ENCODE measurements at regions not wholly inside any gene's neighbourhood (a gene's known extent, or its start where the extent isn't known, plus 50 kb on each side); places are given as distances from the start of the nearest gene placed in this dataset.

DNA sequence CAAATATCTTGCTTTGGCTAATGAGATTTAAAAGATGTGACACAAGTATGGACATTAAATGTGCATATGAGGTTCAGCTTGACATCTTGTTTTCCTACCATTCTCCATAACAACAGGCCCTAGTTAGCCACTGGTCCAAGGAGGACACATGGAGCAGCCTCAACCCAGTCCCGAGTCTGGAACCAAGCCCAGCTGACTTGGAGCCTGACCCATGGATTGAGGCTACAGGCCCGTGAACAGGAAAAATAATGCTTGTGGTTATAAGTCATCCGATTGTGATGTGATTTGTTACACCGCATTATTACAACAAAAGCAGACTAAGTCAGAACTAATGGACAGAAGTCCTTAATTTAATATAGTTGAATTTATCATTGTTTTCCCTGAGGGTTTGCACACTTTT, 123.2 kb upstream of the BANK1 start:
- ChIA-PET SMC1A (ENCODE audit: uncharacterized antibody, unreplicated experiment) (no interaction called here), POLR2A (no interaction called here)
- BruUV-seq (replicated peaks) = no TSS peak

GRCh38 chr4:101660607-101661006, 129.9 kb upstream of the BANK1 start:
- CTCF ChIA-PET = no interaction called here
- no peaks in the 10 kb centered on the region for H4K20me1 ChIP-seq (ENCODE audit: control insufficient read depth, insufficient read depth)

More for the DNA sequence above, 123.2 kb upstream of the BANK1 start:
- RAD21 ChIA-PET (ENCODE audit: unreplicated experiment) = no interaction called here
- Histone ChIP-seq H3K4me2 (ENCODE audit: control insufficient read depth, insufficient read depth) (no peak overlapping the region), H3K9ac (ENCODE audit: control insufficient read depth, insufficient read depth, low read length) (no peak overlapping the region), H3K4me3 (no peak overlapping the region), H3K9me3 (replicated peaks; ENCODE audit: control insufficient read depth, insufficient read depth, low read length) (no peaks in the 10 kb centered on the region), H3K79me2 (ENCODE audit: control insufficient read depth, insufficient read depth, low read length) (no peaks in the 10 kb centered on the region), H3K36me3 (ENCODE audit: control insufficient read depth in 2 of 2, insufficient read depth in 2 of 2, low read length in 1 of 2) (no peaks in the 10 kb centered on the region), H3K27ac (ENCODE audit: control insufficient read depth, insufficient read depth) (no peak overlapping the region), H4K20me1 (ENCODE audit: control insufficient read depth, insufficient read depth) (no peaks in the 10 kb centered on the region), H3K4me1 (ENCODE audit: control insufficient read depth, insufficient read depth, low read length) (no peaks in the 10 kb centered on the region), H3K27me3 (replicated peaks in 1 of 2; ENCODE audit: control insufficient read depth in 2 of 2, insufficient read depth in 2 of 2, low read length in 1 of 2) (no peaks in the 10 kb centered on the region), H2AFZ (ENCODE audit: control insufficient read depth, low read depth, low read length) (no peak overlapping the region)
- in situ Hi-C loops (cut with MboI) = no loop called here
- CTCF ChIA-PET = no interaction called here
- intact Hi-C loops (cut with micrococcal nuclease; ENCODE audit: unreplicated experiment) = no loop called here
- DNase-seq (ENCODE audit: low read depth, low spot score) (no peak), FAIRE-seq (no peak), ATAC-seq (no peak)
- TF ChIP-seq, protein P1, sequence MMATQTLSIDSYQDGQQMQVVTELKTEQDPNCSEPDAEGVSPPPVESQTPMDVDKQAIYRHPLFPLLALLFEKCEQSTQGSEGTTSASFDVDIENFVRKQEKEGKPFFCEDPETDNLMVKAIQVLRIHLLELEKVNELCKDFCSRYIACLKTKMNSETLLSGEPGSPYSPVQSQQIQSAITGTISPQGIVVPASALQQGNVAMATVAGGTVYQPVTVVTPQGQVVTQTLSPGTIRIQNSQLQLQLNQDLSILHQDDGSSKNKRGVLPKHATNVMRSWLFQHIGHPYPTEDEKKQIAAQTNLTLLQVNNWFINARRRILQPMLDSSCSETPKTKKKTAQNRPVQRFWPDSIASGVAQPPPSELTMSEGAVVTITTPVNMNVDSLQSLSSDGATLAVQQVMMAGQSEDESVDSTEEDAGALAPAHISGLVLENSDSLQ (IDR thresholded peaks at IDR 0.05) = no peak
- TF ChIP-seq SIN3A (IDR thresholded peaks at IDR 0.05; ENCODE audit: low read depth, low read length) = no peak
- no peak for TF ChIP-seq TBL1XR1 (IDR thresholded peaks at IDR 0.05; ENCODE audit: low read depth, low read length)
- no peak for TF ChIP-seq CBX5 (IDR thresholded peaks at IDR 0.05; ENCODE audit: low read depth)
- 50% methylated on average over 4 of the region's 4 CpGs for WGBS (ENCODE audit: insufficient coverage, insufficient replicate concordance, low lambda C conversion rate, missing lambda C conversion rate)

More at GRCh38 chr4:101660607-101661006, 129.9 kb upstream of the BANK1 start:
- TF ChIP-seq, protein P2, sequence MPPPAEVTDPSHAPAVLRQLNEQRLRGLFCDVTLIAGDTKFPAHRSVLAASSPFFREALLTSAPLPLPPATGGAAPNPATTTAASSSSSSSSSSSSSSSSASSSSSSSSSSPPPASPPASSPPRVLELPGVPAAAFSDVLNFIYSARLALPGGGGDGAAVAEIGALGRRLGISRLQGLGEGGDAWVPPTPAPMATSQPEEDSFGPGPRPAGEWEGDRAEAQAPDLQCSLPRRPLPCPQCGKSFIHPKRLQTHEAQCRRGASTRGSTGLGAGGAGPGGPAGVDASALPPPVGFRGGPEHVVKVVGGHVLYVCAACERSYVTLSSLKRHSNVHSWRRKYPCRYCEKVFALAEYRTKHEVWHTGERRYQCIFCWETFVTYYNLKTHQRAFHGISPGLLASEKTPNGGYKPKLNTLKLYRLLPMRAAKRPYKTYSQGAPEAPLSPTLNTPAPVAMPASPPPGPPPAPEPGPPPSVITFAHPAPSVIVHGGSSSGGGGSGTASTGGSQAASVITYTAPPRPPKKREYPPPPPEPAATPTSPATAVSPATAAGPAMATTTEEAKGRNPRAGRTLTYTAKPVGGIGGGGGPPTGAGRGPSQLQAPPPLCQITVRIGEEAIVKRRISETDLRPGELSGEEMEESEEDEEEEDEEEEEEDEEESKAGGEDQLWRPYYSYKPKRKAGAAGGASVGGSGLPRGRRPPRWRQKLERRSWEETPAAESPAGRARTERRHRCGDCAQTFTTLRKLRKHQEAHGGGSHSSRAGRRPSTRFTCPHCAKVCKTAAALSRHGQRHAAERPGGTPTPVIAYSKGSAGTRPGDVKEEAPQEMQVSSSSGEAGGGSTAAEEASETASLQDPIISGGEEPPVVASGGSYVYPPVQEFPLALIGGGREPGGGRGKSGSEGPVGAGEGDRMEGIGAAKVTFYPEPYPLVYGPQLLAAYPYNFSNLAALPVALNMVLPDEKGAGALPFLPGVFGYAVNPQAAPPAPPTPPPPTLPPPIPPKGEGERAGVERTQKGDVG (CRISPR knock-in tag; IDR thresholded peaks at IDR 0.05) = no peak
- TF ChIP-seq, protein P3, sequence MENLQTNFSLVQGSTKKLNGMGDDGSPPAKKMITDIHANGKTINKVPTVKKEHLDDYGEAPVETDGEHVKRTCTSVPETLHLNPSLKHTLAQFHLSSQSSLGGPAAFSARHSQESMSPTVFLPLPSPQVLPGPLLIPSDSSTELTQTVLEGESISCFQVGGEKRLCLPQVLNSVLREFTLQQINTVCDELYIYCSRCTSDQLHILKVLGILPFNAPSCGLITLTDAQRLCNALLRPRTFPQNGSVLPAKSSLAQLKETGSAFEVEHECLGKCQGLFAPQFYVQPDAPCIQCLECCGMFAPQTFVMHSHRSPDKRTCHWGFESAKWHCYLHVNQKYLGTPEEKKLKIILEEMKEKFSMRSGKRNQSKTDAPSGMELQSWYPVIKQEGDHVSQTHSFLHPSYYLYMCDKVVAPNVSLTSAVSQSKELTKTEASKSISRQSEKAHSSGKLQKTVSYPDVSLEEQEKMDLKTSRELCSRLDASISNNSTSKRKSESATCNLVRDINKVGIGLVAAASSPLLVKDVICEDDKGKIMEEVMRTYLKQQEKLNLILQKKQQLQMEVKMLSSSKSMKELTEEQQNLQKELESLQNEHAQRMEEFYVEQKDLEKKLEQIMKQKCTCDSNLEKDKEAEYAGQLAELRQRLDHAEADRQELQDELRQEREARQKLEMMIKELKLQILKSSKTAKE (IDR thresholded peaks at IDR 0.05; ENCODE audit: low read depth, poor library complexity, severe bottlenecking) = no peak
- Histone ChIP-seq H3K27me3 (replicated peaks in 1 of 2; ENCODE audit: control insufficient read depth in 2 of 2, insufficient read depth in 2 of 2, low read length in 1 of 2) (no peaks in the 10 kb centered on the region), H3K4me1 (ENCODE audit: control insufficient read depth, insufficient read depth, low read length) (no peaks in the 10 kb centered on the region), H3K79me2 (ENCODE audit: control insufficient read depth, insufficient read depth, low read length) (no peaks in the 10 kb centered on the region), H3K4me3 (no peak overlapping the region), H3K9ac (ENCODE audit: control insufficient read depth, insufficient read depth, low read length) (no peak overlapping the region), H3K36me3 (ENCODE audit: control insufficient read depth in 2 of 2, insufficient read depth in 2 of 2, low read length in 1 of 2) (no peaks in the 10 kb centered on the region), H2AFZ (ENCODE audit: control insufficient read depth, low read depth, low read length) (no peak overlapping the region), H3K9me3 (replicated peaks; ENCODE audit: control insufficient read depth, insufficient read depth, low read length) (no peaks in the 10 kb centered on the region), H3K4me2 (ENCODE audit: control insufficient read depth, insufficient read depth) (no peak overlapping the region), H3K27ac (ENCODE audit: control insufficient read depth, insufficient read depth) (no peak overlapping the region)
- ATAC-seq (no peak), DNase-seq (ENCODE audit: low read depth, low spot score) (no peak), FAIRE-seq (no peak)
- ChIA-PET RAD21 (ENCODE audit: unreplicated experiment) (no interaction called here), SMC1A (ENCODE audit: uncharacterized antibody, unreplicated experiment) (interaction anchor here (1.2 kb wide), 1 partner anchor 9 kb away, joined by 3 read pairs; no protein-coding TSS in a partner anchor), POLR2A (no interaction called here)
- 0% methylated on average over 1 of the region's 1 CpG for WGBS (ENCODE audit: insufficient coverage, insufficient replicate concordance, low lambda C conversion rate, missing lambda C conversion rate)
- intact Hi-C loops (cut with micrococcal nuclease; ENCODE audit: unreplicated experiment) = no loop called here
- BruUV-seq (replicated peaks) = no TSS peak
- in situ Hi-C loops (cut with MboI) = no loop called here
